ENCODE measurements at regions not wholly inside any gene's neighbourhood (a gene's known extent, or its start where the extent isn't known, plus 50 kb on each side); places are given as distances from the start of the nearest gene placed in this dataset.

- no peaks in the 10 kb centered on the region for H3K4me1 ChIP-seq (ENCODE audit: control insufficient read depth, insufficient read depth, low read length)
- CTCF ChIA-PET, result interaction anchor here (0.5 to 0.6 kb wide), 2 partner anchors 50 to 424 kb away, joined by 3 to 6 read pairs; no protein-coding TSS in a partner anchor
- TF ChIP-seq HOXC10 (CRISPR knock-in tag; IDR thresholded peaks at IDR 0.05) (no peak), ZNF791 (tag by site-specific recombination; IDR thresholded peaks at IDR 0.05) (no peak), RBAK (tag by site-specific recombination; IDR thresholded peaks at IDR 0.05) (no peak), ZNF138 (tag by site-specific recombination; IDR thresholded peaks at IDR 0.05; ENCODE audit: borderline replicate concordance) (no peak), OVOL3 (tag by site-specific recombination; IDR thresholded peaks at IDR 0.05) (no peak), ZNF555 (tag by site-specific recombination; conservative IDR thresholded peaks at IDR 0.05) (no peak), ZBTB10 (tag by site-specific recombination; IDR thresholded peaks at IDR 0.05) (no peak), SETDB1 (IDR thresholded peaks at IDR 0.05; ENCODE audit: insufficient read length, low read length) (no peak), ZNF423 (tag by site-specific recombination; IDR thresholded peaks at IDR 0.05) (no peak), ZNF112 (tag by site-specific recombination; IDR thresholded peaks at IDR 0.05) (no peak), INSM2 (tag by site-specific recombination; IDR thresholded peaks at IDR 0.05) (no peak), ZNF473 (tag by site-specific recombination; IDR thresholded peaks at IDR 0.05) (no peak), BCL11B (tag by site-specific recombination; IDR thresholded peaks at IDR 0.05; ENCODE audit: low read depth) (no peak), ZBTB7A (tag by site-specific recombination; IDR thresholded peaks at IDR 0.05; ENCODE audit: low read depth) (no peak), YY2 (tag by site-specific recombination; IDR thresholded peaks at IDR 0.05) (no peak)
- H3K27ac ChIP-seq (ENCODE audit: extremely low read depth, low read depth, low read length), result no peak overlapping the region
- H3K36me3 ChIP-seq (ENCODE audit: control insufficient read depth in 2 of 2, insufficient read depth in 1 of 2, low read length in 2 of 2), result no peaks in the 10 kb centered on the region
- no peaks in the 10 kb centered on the region for H3K9me3 ChIP-seq (ENCODE audit: control insufficient read depth, insufficient read depth, low read depth, low read length)
- H3K4me3 ChIP-seq (ENCODE audit: low read depth, low read length), result no peak overlapping the region
- POLR2A ChIA-PET, result no interaction called here
These were observed 881.3 kb upstream of the SEL1L start for GRCh38 chr14:82414853-82415539.

GRCh38 chr14:82419933-82420332, 886.3 kb upstream of the SEL1L start:
- H3K36me3 ChIP-seq (ENCODE audit: control insufficient read depth in 2 of 2, insufficient read depth in 1 of 2, low read length in 2 of 2), result no peaks in the 10 kb centered on the region
- no peak overlapping the region for H3K27ac ChIP-seq (ENCODE audit: extremely low read depth, low read depth, low read length)
- ChIA-PET CTCF (no interaction called here), POLR2A (no interaction called here)
- no peaks in the 10 kb centered on the region for H3K4me1 ChIP-seq (ENCODE audit: control insufficient read depth, insufficient read depth, low read length)
- no peak overlapping the region for H3K4me3 ChIP-seq (ENCODE audit: low read depth, low read length)
- TF ChIP-seq ZNF76 (tag by site-specific recombination; IDR thresholded peaks at IDR 0.05; ENCODE audit: borderline replicate concordance, low read depth) (no peak), ZNF19 (tag by site-specific recombination; IDR thresholded peaks at IDR 0.05; ENCODE audit: low read depth) (no peak), ZNF555 (tag by site-specific recombination; conservative IDR thresholded peaks at IDR 0.05) (no peak), ZBTB20 (tag by site-specific recombination; IDR thresholded peaks at IDR 0.05) (no peak), HOXD13 (CRISPR knock-in tag; IDR thresholded peaks at IDR 0.05; ENCODE audit: borderline replicate concordance) (no peak)
- no peaks in the 10 kb centered on the region for H3K9me3 ChIP-seq (ENCODE audit: control insufficient read depth, insufficient read depth, low read depth, low read length)

GRCh38 chr14:82420871-82421270, 887.2 kb upstream of the SEL1L start:
- no peak overlapping the region for H3K27ac ChIP-seq (ENCODE audit: extremely low read depth, low read depth, low read length)
- ChIA-PET CTCF (no interaction called here), POLR2A (no interaction called here)
- no peaks in the 10 kb centered on the region for H3K36me3 ChIP-seq (ENCODE audit: control insufficient read depth in 2 of 2, insufficient read depth in 1 of 2, low read length in 2 of 2)
- no peak for TF ChIP-seq ZNF701 (tag by site-specific recombination; IDR thresholded peaks at IDR 0.05)
- TF ChIP-seq ZNF639 (tag by site-specific recombination; IDR thresholded peaks at IDR 0.05), result no peak
- TF ChIP-seq GLIS1 (tag by site-specific recombination; IDR thresholded peaks at IDR 0.05), result no peak
- no peak for TF ChIP-seq SP3 (tag by site-specific recombination; IDR thresholded peaks at IDR 0.05)
- TF ChIP-seq GLIS2 (tag by site-specific recombination; IDR thresholded peaks at IDR 0.05), result no peak
- TF ChIP-seq ZNF302 (tag by site-specific recombination; IDR thresholded peaks at IDR 0.05; ENCODE audit: low read depth), result no peak
- TF ChIP-seq ZNF184 (tag by site-specific recombination; IDR thresholded peaks at IDR 0.05), result no peak
- TF ChIP-seq ZNF404 (tag by site-specific recombination; IDR thresholded peaks at IDR 0.05), result no peak
- H3K4me3 ChIP-seq (ENCODE audit: low read depth, low read length), result no peak overlapping the region
- H3K4me1 ChIP-seq (ENCODE audit: control insufficient read depth, insufficient read depth, low read length), result no peaks in the 10 kb centered on the region
- no peaks in the 10 kb centered on the region for H3K9me3 ChIP-seq (ENCODE audit: control insufficient read depth, insufficient read depth, low read depth, low read length)
